Upper lobe of right lung (tissue), 1 donor: ENCODE measurements at regions not wholly inside any gene's neighbourhood (a gene's known extent, or its start where the extent isn't known, plus 50 kb on each side); places are given as distances from the start of the nearest gene placed in this dataset.

ENCODE experiments used
- ATAC-seq: fragments of 200-7000 bp; cut with Tn5 transposase; one replicate; pipeline ENCODE4 v1.9.1; 2020; ENCODE audit warnings: mild to moderate bottlenecking, moderate library complexity
- DNase-seq: peaks from one replicate; pipeline ENCODE4 v3.0.0-alpha.2; 2020
- H3K27ac ChIP-seq: fragments of 200-600 bp; one replicate; pipeline ENCODE4 v1.8.0; 2022
- H3K27me3 ChIP-seq: fragments of 200-600 bp; one replicate; pipeline ENCODE4 v1.8.0; 2022; ENCODE audit warnings: mild to moderate bottlenecking
- H3K36me3 ChIP-seq: fragments of 200-600 bp; one replicate; pipeline ENCODE4 v1.8.0; 2022
- H3K4me1 ChIP-seq: fragments of 200-600 bp; one replicate; pipeline ENCODE4 v1.8.0; 2022
- H3K4me3 ChIP-seq: fragments of 200-600 bp; one replicate; pipeline ENCODE4 v1.8.0; 2022; ENCODE audit warnings: mild to moderate bottlenecking
- H3K9me3 ChIP-seq: fragments of 200-600 bp; one replicate; pipeline ENCODE4 v1.8.0; 2022
- intact Hi-C: fragments of 100-400 bp; cut with DNase I; formaldehyde crosslinking; loops from one replicate; pipeline ENCODE4 v1.11.0; 2022
- TF ChIP-seq, protein P1 (sequence below): fragments of 200-600 bp; IDR thresholded peaks from one replicate; pipeline ENCODE4 v1.8.0; 2022; ENCODE audit warnings: antibody characterized with exemption
- donor health status: DM: no; HTN: yes; CAD: no; lungs with severe emphysema.

DNA sequence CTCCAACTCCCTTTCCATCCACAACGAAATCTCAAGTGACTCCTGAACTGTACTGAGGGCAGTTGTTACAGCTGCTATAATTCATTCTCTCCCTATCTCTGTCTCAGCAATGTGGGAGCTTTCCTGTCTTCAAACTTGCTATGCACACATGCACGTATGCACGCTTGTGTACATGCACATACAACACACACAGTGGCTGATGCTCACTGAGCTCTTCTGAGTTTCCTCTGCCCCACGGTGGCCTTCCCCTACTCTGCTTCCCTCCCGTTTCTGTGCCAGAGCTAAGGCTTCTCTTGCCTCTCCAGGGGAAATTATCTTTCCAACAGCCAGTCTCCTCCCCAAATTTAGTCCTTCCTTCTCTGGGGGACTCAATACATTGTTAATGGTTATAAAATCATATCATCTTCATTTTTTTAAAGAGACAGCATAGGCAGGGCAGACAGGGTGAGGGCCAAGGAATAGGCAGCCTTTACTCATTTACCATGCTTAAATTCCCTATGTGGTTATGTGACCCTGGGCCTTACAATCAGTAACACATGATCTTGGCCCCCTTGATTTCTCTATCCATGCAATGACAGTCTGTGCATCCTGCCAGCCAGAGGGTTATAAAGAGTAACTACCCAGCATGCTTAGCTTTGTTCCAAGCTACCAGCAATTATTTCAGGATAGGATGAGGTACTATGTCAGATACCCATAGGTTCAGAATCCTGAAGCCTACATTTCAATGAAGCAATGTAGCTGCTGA lies 111.9 kb upstream of the HMGA2 start:
- intact Hi-C loops = no loop called here
- no peak for DNase-seq
- ATAC-seq = no peak
- no peaks in the 10 kb centered on the region for H3K9me3 ChIP-seq
- TF ChIP-seq, protein P1, sequence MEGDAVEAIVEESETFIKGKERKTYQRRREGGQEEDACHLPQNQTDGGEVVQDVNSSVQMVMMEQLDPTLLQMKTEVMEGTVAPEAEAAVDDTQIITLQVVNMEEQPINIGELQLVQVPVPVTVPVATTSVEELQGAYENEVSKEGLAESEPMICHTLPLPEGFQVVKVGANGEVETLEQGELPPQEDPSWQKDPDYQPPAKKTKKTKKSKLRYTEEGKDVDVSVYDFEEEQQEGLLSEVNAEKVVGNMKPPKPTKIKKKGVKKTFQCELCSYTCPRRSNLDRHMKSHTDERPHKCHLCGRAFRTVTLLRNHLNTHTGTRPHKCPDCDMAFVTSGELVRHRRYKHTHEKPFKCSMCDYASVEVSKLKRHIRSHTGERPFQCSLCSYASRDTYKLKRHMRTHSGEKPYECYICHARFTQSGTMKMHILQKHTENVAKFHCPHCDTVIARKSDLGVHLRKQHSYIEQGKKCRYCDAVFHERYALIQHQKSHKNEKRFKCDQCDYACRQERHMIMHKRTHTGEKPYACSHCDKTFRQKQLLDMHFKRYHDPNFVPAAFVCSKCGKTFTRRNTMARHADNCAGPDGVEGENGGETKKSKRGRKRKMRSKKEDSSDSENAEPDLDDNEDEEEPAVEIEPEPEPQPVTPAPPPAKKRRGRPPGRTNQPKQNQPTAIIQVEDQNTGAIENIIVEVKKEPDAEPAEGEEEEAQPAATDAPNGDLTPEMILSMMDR = no peak
- no peaks in the 10 kb centered on the region for H3K36me3 ChIP-seq
- H3K4me3 ChIP-seq = no peak overlapping the region
- H3K4me1 ChIP-seq = no peaks in the 10 kb centered on the region
- H3K27me3 ChIP-seq = no peaks in the 10 kb centered on the region
- H3K27ac ChIP-seq = no peak overlapping the region

DNA sequence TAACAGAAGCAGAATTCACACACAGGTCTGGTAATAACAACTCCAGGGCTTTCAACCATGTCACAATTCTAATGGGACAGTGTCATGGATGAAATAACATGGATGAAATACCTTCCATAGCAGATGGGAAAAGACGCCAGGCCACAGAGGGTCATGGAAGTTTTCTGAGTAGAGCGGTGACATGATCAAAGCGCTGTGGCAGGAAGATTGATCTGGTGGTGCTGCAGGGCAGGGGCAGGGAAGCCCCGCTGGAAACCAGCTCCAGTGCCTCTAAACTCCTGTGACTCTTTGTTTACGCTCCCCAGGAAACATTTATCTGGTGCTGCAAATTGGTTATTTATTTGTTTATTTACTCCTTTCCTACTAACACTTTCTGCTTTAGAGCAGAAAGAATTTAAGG lies 108.3 kb upstream of the HMGA2 start:
- H3K4me1 ChIP-seq = no peaks in the 10 kb centered on the region
- no peaks in the 10 kb centered on the region for H3K9me3 ChIP-seq
- no peak overlapping the region for H3K27ac ChIP-seq
- no peak overlapping the region for H3K4me3 ChIP-seq
- H3K27me3 ChIP-seq = peaks cover 7% of the 10 kb centered on the region
- no peaks in the 10 kb centered on the region for H3K36me3 ChIP-seq
- ATAC-seq = no peak
- TF ChIP-seq, protein P1 = no peak
- intact Hi-C loops = no loop called here
- no peak for DNase-seq

GRCh38 chr12:65720136-65721130 lies 103.8 kb upstream of the HMGA2 start:
- no peak for DNase-seq
- no peaks in the 10 kb centered on the region for H3K36me3 ChIP-seq
- peaks cover 10% of the 10 kb centered on the region for H3K27me3 ChIP-seq
- H3K4me3 ChIP-seq = no peak overlapping the region
- H3K27ac ChIP-seq = no peak overlapping the region
- intact Hi-C loops = no loop called here
- TF ChIP-seq, protein P1 = no peak
- H3K9me3 ChIP-seq = no peaks in the 10 kb centered on the region
- ATAC-seq = no peak
- H3K4me1 ChIP-seq = no peaks in the 10 kb centered on the region

GRCh38 chr12:65721541-65722190 lies 102.6 kb upstream of the HMGA2 start:
- no peak for ATAC-seq
- TF ChIP-seq, protein P1 = no peak
- peaks cover 20% of the 10 kb centered on the region for H3K27me3 ChIP-seq
- no peaks in the 10 kb centered on the region for H3K9me3 ChIP-seq
- intact Hi-C loops = no loop called here
- H3K4me1 ChIP-seq = no peaks in the 10 kb centered on the region
- H3K27ac ChIP-seq = no peak overlapping the region
- no peaks in the 10 kb centered on the region for H3K36me3 ChIP-seq
- DNase-seq = no peak
- no peak overlapping the region for H3K4me3 ChIP-seq

DNA sequence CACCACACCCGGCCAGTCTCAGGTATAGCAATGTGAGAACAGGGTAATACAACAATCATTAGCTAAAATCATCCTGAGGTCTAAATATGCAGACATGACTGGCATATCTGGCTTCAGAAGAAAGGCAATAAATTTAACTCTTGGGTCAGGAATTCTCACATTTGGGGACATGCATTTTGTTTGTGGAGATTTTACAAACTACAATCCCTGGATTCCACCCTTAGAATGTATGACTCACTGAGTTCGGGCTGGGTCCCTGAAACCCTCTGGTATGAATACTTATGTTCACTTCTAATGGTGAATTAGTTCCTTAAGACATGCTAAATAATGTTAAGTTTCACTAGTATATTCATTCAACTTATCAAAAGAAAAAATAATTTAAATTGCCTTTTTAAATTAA lies 98.9 kb upstream of the HMGA2 start:
- no peak for DNase-seq
- H3K4me1 ChIP-seq = no peaks in the 10 kb centered on the region
- peaks cover 48% of the 10 kb centered on the region for H3K27me3 ChIP-seq
- no peak overlapping the region for H3K4me3 ChIP-seq
- intact Hi-C loops = no loop called here
- no peaks in the 10 kb centered on the region for H3K36me3 ChIP-seq
- H3K9me3 ChIP-seq = no peaks in the 10 kb centered on the region
- ATAC-seq = no peak
- TF ChIP-seq, protein P1 = no peak
- H3K27ac ChIP-seq = no peak overlapping the region
